Stimulated activated CD4-positive, alpha-beta T cell treated with anti-CD3 and anti-CD28 coated beads, Interleukin-1b, Interleukin-23, amount 100 ng/mL, for 24 hours (primary cell): ENCODE measurements at regions not wholly inside any gene's neighbourhood (a gene's known extent, or its start where the extent isn't known, plus 50 kb on each side); places are given as distances from the start of the nearest gene placed in this dataset.
"Not testable (repeated sequence)": the region's sequence is repeated elsewhere in the genome, so short reads cannot be mapped to it uniquely, and the experiment has no call there.

Experiments used
- DNase-seq, 4 experiments: peaks; one replicate each; pipeline ENCODE4 v3.0.0-alpha.2; 2020; ENCODE audit warnings: low read depth in 4 of 4, low spot score in 1 of 4

DNA sequence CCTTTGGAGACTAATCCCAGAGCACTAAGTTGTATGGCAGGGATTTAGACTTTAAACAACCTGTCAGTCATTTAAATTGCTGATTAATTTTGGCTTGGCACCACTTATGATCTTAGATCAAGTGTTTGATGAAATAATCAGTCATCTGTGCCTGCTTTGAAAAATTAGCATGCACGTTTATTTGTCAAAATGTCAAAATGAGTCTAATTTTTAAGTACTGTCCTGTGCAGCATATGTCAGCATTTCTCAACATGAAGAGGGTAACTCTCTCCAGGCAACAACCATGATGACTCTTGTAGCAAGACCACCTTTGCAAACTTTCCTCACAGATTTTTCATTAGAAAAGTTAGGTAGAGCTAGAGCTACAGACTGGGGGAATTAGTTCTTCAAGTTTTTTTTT is 155.7 kb upstream of the GJE1 start:
- no peak for DNase-seq

DNA sequence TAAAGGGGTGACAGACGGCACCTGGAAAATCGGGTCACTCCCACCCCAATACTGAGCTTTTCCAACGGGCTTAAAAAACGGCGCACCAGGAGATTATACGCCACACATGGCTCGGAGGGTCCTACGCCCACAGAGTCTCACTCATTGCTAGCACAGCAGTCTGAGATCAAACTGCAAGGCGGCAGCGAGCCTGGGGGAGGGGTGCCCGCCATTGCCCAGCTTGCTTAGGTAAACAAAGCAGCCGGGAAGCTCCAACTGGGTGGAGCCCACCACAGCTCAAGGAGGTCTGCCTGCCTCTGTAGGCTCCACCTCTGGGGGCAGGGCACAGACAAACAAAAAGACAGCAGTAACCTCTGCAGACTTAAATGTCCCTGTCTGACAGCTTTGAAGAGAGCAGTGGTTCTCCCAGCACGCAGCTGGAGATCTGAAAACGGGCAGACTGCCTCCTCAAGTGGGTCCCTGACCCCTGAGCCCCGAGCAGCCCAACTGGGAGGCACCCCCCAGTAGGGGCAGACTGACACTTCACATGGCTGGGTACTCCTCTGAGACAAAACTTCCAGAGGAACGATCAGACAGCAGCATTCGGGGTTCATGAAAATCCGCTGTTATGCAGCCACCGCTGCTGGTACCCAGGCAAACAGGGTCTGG is 162.8 kb upstream of the GJE1 start:
- DNase-seq = not testable (repeated sequence)

- no peak for DNase-seq
Observed at GRCh38 chr6:141969201-141969600, 163.5 kb upstream of the GJE1 start.

- no peak for DNase-seq
Observed at GRCh38 chr6:141968632-141969031, 164.1 kb upstream of the GJE1 start.

DNA sequence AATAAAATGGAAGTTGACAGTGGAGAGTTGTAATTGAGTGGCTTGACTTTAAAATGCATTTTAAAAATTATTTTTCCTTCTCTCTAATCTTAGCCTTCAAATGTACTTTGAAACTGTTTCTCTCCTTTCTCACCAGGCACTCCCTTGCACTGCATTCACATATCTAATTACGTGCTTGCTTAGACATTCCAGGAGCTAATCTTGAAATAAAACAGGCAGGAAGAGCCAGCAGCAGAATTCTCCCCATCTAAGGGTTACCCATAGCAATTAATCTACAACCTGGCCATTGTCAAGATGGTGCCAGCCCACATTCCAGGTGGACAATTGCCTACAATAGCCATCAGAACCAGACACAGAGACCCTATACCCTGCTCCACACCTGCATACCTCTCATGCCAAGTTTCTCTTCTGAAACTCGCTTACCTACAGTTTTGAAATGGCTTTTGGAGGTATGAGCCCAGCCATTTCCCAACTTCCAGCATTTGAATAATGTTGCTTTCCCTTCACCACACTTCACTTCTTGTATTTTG is 167.6 kb upstream of the GJE1 start:
- DNase-seq = no peak

- DNase-seq = no peak
Observed at GRCh38 chr6:141963543-141964295, 169.0 kb upstream of the GJE1 start.

- DNase-seq = no peak
Observed at GRCh38 chr6:141957271-141957670, 175.5 kb upstream of the GJE1 start.

DNA sequence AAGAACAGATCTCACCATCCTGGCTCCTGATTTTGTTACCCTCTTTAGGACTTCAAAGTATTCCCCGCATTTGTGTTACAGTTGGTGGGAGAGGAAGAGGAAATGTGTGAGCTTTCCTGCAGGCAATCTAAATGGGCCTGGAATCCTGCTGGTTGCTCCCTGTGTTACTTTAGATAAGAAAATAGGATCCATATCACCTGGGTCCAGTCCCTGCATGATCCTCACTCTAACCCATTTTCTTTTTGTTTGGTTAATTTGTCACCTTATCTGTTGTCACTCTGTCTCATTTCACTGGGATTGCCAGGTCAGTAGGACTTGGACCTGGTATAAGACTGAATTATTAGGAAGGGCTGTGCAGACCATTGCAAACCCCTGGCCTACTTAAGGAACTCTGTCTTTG is 175.9 kb upstream of the GJE1 start:
- DNase-seq = no peak

DNA sequence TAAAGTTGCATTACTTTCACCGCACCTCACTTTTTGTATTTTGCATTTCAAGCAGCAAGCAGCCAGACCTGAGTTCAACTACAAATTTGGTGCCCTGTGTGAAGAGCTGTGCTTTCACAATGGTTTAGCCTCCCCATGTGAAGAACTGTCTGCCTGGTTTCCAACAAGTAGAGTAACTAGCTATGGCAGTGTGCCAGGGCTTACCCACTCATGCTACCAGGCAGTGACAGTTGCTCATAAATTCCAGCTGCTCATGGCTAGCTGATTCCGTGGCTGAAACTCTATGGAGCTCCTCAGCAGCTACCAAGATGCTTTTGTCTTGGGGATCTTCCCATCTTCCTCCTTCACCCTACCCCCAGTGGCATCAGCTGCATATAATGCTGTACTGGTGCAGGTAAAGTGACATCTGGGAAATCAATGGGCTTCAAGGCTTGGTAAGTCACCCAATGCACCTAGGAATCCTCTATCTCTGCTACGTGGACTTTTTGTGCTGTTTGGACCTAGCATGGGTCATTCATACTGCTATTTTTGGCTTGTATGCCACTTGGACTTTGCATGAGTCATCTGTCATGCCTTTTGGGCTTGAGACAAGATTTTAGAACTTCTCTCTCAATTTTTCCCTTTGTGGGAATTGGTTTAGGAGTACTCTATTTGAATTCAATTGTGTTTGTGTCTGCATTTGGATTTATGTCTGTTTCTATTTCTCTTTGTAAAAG is 176.5 kb upstream of the GJE1 start:
- DNase-seq = no peak

- no peak for DNase-seq
Observed at GRCh38 chr6:141953072-141953471, 179.7 kb upstream of the GJE1 start.

DNA sequence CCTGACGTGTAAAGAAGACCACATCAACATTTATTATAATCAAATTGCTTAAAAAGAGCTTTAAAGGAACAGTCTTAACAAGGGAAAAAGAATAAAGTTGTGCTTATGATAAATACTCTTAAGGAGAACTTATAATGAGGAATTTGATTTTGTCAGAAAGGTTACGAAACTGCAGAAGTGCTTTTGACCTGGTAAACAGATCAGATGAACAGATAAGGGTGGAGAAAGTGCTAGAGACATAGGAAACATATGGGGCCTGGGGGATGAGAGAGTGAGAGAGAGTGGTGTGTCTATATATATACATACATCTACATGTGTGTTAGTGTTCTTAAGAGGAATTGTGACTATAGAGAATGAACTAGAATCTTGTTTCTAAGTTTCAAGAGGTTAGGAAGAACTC is 186.2 kb upstream of the GJE1 start:
- DNase-seq = no peak

- no peak for DNase-seq
Observed at GRCh38 chr6:141938664-141939063, 194.1 kb upstream of the GJE1 start.

DNA sequence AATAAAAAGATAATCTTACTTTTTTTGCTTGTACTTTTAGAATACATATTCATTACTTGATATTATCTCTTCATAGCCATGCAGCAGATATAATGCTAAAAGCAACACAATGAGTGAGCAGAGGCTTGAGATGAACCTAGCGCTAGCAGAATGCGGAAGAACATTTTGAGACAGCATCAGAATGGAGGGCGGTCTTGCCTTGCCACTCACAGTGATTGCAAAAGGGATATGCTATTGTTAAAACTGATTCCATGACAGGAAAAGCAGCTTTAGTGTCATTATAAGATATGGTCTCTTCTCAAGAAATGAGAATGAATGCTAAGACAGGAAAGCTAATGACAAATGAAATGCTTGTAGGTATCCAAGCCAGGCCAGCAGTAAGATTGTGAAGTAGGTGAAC is 200.0 kb upstream of the GJE1 start:
- no peak for DNase-seq

DNA sequence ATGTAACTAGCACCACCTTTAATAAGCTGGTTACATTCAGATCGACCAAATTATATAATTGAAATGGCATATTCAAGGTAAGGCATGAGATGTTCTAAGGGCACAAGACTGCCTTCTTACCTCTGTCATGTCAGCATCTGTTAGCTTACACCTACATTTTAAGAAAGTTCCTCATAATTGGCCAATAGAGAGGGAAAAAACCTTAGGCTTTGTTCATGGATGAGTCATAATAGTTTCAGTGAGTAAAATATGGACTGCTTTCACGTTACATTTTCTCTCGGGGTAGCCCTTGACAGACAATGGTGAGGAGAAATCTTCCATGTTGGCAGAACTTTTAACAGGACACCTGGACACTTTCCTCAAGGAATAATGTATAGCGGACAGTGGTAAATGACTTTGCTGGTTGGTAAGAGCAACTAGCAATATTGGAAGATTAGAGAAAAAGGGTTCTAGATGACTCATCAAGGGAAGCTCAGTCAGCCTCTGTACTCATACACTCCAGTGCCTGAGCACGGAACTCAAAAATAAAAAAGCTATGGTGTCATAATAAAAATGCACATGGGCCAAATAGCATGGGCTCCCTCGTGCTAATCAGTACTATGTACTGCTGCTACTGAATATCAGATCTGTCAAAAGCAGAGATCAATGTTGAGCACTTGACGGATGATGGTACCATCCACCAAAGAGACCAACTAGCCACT is 206.4 kb upstream of the GJE1 start:
- DNase-seq = not testable (repeated sequence)

DNA sequence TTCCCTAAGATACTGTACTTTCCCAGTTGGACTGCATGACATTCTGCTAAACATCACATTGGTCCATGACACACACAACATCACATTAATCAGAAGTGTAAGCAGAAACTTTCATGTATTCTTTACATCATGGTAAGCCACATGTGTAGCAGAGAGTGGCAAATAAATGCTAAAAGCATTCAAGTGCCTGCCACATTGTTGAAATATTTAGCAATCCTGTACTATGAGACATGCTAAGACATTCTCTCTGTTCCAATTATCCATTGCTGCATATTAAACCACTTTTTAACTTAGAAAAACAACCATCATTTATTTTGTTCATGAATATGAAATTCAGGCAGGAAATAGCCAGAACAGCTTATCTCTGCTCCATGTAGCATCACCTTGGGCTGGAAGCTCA is 207.7 kb upstream of the GJE1 start:
- DNase-seq = no peak

GRCh38 chr6:141922898-141923297 is 209.8 kb upstream of the GJE1 start:
- DNase-seq = no peak

DNA sequence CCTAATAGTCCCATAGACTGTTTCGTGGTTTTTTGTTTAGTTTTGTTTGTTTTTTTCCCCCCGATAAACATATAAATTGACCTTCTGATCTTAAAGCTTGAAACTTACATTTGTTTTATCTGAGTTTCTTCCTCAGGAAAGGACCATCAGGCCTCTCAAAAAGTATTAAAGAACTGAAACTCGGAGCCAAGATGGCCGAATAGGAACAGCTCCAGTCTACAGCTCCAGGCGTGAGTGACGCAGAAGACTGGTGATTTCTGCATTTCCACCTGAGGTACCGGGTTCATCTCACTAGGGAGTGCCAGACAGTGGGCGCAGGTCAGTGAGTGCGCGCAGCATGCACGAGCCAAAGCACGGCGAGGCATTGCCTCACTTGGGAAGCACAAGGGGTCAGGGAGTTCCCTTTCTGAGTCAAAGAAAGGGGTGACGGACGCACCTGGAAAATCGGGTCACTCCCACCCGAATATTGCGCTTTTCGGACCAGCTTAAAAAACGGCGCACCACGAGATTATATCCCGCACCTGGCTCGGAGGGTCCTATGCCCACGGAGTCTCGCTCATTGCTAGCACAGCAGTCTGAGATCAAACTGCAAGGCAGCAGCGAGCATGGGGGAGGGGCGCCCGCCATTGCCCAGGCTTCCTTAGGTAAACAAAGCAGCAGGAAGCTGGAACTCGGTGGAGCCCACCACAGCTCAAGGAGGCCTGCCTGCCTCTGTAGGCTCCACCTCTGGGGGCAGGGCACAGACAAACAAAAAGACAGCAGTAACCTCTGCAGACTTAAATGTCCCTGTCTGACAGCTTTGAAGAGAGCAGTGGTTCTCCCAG is 215.8 kb upstream of the GJE1 start:
- not testable (repeated sequence) for DNase-seq

DNA sequence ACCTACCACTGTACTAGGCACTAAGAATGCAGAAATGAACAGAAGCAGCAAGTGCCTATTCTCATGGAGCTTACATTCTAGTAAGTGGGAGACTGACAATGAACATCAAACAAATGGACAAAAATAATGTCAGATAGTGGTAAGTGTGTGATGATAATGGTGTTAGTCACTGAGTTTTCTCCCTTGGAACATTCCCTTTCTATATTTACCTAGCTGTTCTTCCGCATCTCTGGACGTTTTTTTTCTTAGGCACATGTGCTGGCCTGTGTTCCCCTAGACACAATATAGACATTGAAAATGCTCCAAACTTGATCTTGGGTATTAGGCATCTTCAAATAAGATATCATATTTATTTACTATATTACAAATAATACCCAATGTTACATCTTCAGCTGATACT is 218.1 kb upstream of the GJE1 start:
- DNase-seq = no peak

GRCh38 chr6:141906569-141907080 is 226.1 kb upstream of the GJE1 start:
- DNase-seq = no peak

DNA sequence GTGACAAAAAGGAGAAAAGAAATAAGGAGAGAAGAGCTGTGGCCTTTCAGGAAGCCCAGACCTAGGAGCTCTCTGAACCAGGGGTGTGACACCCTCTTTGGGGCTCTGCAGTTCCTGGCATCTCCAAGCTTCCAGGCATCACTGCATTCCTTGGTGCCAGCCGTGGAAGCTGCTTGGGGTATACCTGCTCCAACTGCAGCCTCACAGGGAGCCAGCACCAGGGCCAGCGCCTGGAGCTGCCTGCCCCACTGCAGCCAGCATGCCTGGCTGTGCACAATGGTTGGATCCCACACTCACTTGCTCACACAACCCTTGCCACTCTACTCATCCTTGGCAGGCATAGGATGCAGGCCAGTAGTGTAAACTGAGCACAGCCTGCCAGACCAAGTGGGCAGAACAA is 242.1 kb upstream of the GJE1 start:
- DNase-seq = no peak
